ENCODE measurements at regions not wholly inside any gene's neighbourhood (a gene's known extent, or its start where the extent isn't known, plus 50 kb on each side); places are given as distances from the start of the nearest gene placed in this dataset.

DNA sequence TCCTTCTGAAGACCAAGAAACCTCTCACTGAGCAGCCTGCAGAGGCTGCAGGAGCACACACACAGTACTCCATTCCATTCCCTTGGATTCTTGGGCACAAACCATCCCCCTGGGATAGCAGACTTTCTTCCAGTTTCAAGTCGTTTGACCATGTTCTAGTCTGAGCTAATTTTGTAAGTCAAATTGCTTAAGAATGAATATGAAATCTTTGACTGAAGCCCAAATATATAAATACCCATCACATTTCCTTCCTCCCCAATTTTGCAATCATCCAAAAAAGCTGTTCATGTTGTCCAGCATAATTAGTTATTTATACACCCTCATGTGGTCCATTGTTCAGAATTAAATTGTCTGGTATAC is 231.2 kb upstream of the TPRG1 start:
- no peak for DNase-seq (ENCODE audit: low read depth)

DNA sequence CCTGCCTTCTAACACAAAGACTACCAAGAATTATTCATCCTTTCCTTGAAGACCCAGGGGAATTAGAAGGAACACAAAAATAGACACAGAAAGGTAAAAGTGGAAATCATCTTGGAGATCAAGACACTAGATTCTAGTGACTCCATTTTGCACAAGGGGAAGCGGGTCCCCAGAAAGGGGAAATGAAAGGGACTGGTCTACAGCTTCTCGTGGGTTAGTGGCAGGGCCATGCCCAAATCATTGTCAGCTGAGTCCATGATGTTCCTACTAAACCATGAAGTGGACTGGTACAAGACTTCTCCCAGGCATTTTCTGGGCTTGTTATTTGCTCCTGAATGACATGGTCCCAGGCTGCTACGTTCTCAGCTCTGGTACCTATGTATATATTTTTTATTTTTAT is 230.7 kb upstream of the TPRG1 start:
- no peak for DNase-seq (ENCODE audit: low read depth)

GRCh38 chr3:188942191-188942590 is 229.6 kb upstream of the TPRG1 start:
- no peak for DNase-seq (ENCODE audit: low read depth)

- DNase-seq (ENCODE audit: low read depth): no peak
Measured at GRCh38 chr3:188943591-188943990, 228.2 kb upstream of the TPRG1 start.

DNA sequence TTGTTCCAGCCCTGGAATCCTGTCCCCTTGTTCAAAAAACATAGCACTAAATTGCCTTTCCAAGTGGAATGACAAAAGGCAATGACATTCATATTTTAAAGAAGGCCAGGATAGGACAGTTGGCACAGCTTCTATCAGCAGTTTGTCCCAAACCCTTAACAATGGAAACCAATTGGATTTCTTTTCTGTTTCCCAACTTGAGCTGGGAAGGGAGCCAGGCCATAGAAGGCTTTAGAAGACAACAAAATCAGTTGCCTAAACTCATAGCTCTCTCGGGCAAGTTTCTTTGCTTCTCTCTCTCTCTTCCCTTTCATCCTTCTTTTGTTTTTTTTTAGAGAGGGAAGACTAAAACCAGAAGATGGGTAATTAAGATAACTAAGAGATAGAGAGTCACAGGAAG is 227.7 kb upstream of the TPRG1 start:
- no peak for DNase-seq (ENCODE audit: low read depth)

GRCh38 chr3:188946351-188947240 is 225.2 kb upstream of the TPRG1 start:
- no peak for DNase-seq (ENCODE audit: low read depth)

- peak; percentile 89 for DNase-seq (ENCODE audit: low read depth)
Measured at GRCh38 chr3:188947401-188948280, 224.1 kb upstream of the TPRG1 start.

GRCh38 chr3:188948281-188948996 is 223.3 kb upstream of the TPRG1 start:
- DNase-seq (ENCODE audit: low read depth): peak; percentile 88

- DNase-seq (ENCODE audit: low read depth): no peak
Measured at GRCh38 chr3:188948997-188949389, 222.8 kb upstream of the TPRG1 start.

GRCh38 chr3:188949456-188949855 is 222.3 kb upstream of the TPRG1 start:
- no peak for DNase-seq (ENCODE audit: low read depth)

DNA sequence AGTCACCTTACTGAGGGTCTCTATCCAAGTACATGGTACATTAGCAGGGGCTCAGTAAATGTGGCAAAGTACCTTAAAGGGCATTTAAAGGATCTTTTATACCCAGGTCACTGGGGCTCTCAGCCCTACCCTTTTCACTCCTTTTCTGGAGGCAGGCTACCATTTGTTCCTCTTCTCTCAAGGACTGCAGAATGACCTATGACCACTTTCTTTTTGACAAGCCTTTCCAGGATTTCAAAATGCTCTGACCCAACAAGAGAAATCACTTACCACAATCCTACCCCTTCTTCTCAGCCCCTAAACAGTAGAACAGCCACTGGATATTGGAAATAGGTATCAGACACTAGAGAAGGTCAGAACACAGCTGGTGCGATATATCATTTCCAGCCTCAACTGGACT is 221.8 kb upstream of the TPRG1 start:
- DNase-seq (ENCODE audit: low read depth): no peak

- peak; percentile 93 for DNase-seq (ENCODE audit: low read depth)
Measured at GRCh38 chr3:188950832-188951489, 220.8 kb upstream of the TPRG1 start.

DNA sequence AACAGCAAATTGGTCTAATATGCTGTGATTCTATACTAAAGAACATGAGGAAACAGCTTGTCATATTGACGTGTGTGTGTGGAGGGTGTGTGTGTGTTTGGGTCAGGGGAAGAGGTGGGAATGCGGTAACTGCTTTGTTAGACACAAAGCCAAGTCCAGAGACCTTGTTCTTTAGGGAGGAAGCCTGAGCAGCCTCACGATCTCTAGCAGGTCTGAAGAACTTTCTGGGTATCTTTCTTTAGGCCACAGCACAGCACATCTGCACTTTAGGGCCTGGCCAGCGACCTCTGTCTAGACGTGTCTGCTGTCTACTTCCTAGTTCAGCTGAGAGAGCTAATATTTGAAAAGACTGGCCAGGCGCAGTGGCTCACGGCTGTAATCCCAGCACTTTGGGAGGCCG is 220.0 kb upstream of the TPRG1 start:
- DNase-seq (ENCODE audit: low read depth): no peak

DNA sequence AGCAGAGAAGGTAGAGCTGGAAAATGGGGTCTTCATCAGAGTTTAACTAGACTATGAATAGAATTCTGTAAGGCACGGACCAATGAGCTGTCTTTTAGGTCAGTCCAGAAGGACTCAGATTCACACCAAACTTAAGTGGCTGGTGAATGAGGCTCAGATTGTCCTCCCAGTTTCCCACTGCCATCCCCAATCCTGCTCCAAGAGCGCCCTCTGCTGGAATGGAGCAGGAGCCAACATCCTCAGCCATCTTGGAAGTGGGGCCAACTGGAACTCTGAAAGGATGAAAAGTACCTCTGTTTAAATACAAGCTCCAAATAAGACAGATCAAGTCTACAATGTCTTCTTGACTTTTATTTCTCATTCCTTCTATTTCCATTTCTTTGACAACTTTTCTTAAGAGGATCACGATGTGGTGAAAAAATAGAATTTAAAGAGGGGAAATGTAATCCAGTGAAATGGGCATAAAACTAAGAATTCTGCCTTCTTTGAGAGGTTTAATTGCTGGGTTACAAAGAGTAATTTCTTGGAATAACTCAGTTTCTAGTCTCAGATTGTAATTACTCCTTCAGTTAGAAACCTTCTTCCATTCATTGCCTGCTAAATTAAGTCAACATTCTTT is 217.1 kb upstream of the TPRG1 start:
- peak; percentile 89 for DNase-seq (ENCODE audit: low read depth)

DNA sequence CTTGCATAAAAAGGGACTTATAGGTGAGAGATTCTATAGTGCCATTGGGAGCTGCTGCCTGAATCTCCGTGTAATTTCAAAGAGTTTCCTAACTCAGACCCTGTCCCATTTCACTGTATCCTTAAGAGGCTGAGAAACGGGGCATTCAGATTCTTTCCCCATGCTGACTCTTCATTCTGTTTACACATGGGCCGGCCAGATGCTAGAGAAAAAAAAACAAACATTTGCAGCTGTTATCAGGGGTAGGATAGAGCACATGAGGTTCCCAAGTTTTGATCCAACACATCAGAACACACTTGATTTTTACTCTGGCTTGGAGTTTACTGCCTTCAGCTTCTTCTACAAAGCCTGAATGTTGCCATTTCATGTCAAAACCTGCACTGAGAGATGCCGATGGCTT is 215.9 kb upstream of the TPRG1 start:
- DNase-seq (ENCODE audit: low read depth): no peak

- DNase-seq (ENCODE audit: low read depth): peak; percentile 39
Measured at GRCh38 chr3:188956839-188957489, 214.8 kb upstream of the TPRG1 start.

DNA sequence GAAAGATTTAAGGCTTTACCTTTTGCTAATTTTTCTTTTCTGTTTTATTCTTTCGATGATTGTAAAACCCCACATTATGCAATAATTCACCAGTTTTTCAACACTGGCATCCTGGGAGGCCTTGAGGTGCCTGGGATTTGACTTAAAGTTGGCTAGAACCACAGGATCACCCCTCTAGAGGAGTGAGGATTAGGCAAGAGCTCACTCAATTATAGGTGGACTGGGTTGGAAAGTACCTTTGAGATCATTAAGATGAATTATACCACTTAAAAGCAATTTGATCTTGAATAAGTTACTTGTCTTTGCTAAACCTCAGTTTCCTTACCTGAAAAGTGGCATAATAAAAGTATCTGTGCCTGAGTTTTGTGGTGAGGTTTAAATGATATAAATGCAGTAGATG is 212.8 kb upstream of the TPRG1 start:
- no peak for DNase-seq (ENCODE audit: low read depth)

DNA sequence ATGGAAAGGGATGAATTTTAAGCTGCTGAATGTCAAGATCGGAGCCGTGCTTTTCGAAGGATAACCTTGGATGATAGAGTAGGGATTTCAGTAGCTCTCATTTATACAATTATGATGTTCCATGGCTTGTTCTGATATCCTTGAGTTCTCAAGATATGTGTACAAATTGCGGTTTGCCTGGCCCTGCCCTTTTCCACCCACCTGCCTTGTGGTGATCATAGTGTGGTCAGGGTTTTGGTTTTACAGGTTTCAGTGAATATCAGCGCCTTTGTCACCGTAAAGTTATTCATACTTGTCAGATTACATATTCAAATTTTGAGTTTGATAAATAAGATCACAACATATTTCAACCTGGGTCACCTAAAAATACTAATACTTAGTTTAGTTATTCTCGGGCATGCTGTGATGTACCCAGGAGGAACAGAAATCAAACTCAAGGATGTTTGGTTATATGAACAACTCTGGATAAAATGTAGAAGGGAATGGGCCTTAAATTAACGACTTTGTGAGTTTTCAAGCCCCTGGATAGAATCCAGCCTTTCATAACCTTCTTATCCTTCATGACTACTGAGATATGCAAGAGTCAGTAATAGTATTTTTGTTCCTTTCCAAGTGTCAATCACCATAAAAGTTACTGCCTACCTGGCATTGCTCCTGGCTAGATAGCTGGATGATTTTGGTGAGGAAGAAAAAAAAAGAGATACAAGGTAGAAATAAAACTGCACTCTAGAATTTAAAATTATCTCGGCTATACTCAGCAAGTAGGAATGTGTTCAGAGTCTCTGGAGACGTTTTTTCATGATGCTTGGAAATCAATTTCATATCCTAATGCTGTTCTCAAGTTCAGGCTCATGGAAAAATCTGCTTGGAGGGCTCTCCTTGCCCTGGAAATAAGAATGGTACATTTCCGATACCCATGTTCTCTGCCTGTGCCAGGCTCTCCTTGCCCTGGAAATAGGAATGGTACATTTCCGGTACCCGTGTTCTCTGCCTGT is 209.2 kb upstream of the TPRG1 start:
- no peak for DNase-seq (ENCODE audit: low read depth)

DNA sequence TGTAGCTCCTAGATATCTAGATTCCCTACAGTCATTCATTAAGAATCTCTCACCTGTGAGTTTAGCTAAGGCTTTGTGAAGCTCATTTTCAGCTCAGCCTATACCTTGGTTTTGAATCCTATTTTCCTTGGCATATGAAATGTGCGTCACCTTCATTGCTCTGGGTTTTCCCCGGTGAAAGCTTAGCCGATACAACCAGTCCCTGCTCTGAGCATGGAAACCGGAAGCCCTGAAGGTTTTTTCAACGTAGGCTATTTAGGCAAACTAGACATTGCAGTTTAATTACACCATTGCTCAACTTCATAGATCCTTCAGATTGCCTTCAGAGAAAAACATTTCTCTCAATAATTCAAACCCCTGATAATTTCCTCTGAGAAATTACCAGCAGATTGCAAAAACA is 206.8 kb upstream of the TPRG1 start:
- DNase-seq (ENCODE audit: low read depth): no peak

DNA sequence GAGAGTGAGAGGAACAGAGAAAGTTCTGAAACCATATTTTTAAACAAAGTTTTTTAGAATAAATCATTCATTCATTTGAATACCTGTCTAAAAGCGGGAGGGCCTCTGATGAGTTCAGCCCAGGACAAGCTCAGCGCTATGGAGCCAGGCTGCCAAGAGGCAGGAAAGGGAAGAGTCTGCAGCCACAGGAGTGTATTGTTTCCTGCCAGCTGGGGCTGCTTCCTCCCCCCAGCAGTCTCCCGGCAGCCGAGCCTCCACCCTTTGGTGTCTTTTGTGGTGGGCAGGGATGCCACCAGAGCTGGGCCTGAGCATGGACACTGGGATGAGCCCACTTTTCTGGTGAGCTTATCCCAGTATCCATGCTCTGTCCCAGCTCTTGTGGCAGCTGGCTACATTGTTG is 199.5 kb upstream of the TPRG1 start:
- DNase-seq (ENCODE audit: low read depth): no peak

All from Daoy (cell line).